Activated naive CD4-positive, alpha-beta T cell treated with anti-CD3 and anti-CD28 coated beads, Interleukin-2, amount 50 U/mL, for 24 hours (primary cell): ENCODE measurements at regions not wholly inside any gene's neighbourhood (a gene's known extent, or its start where the extent isn't known, plus 50 kb on each side); places are given as distances from the start of the nearest gene placed in this dataset.

Experiments
- H3K27ac Mint-ChIP-seq: one replicate; pipeline ENCODE4 v1.8.0; 2021; ENCODE audit warnings: mild to moderate bottlenecking, mixed read lengths
- H3K27me3 Mint-ChIP-seq: one replicate; pipeline ENCODE4 v1.8.0; 2021; ENCODE audit warnings: mixed read lengths
- H3K36me3 Mint-ChIP-seq: one replicate; pipeline ENCODE4 v1.8.0; 2021; ENCODE audit warnings: mixed read lengths
- H3K4me1 Mint-ChIP-seq: one replicate; pipeline ENCODE4 v1.8.0; 2021; ENCODE audit warnings: mixed read lengths
- H3K4me3 Mint-ChIP-seq: one replicate; pipeline ENCODE4 v1.8.0; 2021; ENCODE audit warnings: mild to moderate bottlenecking, mixed read lengths
- H3K9me3 Mint-ChIP-seq: one replicate; pipeline ENCODE4 v1.8.0; 2021; ENCODE audit warnings: mixed read lengths

GRCh38 chrX:120021927-120022326 is 55.6 kb downstream of the RHOXF2B start:
- Mint-ChIP-seq H3K9me3 (no peaks in the 10 kb centered on the region), H3K27ac (no peak overlapping the region), H3K36me3 (no peaks in the 10 kb centered on the region), H3K4me1 (no peaks in the 10 kb centered on the region), H3K4me3 (no peak overlapping the region), H3K27me3 (peaks cover 12% of the 10 kb centered on the region)

- Mint-ChIP-seq H3K27ac (no peak overlapping the region), H3K36me3 (no peaks in the 10 kb centered on the region), H3K27me3 (peaks cover 11% of the 10 kb centered on the region), H3K4me1 (peaks cover 5% of the 10 kb centered on the region), H3K4me3 (no peak overlapping the region), H3K9me3 (no peaks in the 10 kb centered on the region)
These were observed 57.2 kb downstream of the RHOXF2B start for GRCh38 chrX:120020305-120020704.

- peaks cover 10% of the 10 kb centered on the region for H3K4me1 Mint-ChIP-seq
- H3K27me3 Mint-ChIP-seq = peaks cover 18% of the 10 kb centered on the region
- H3K27ac Mint-ChIP-seq = no peak overlapping the region
- H3K36me3 Mint-ChIP-seq = no peaks in the 10 kb centered on the region
- peak overlapping the region; percentile 63 for H3K4me3 Mint-ChIP-seq
- no peaks in the 10 kb centered on the region for H3K9me3 Mint-ChIP-seq
These were observed 61.4 kb downstream of the RHOXF2B start for GRCh38 chrX:120016068-120016441.

- Mint-ChIP-seq H3K4me1 (peaks cover 10% of the 10 kb centered on the region), H3K27ac (no peak overlapping the region), H3K36me3 (no peaks in the 10 kb centered on the region), H3K4me3 (peak overlapping the region; percentile 63), H3K9me3 (no peaks in the 10 kb centered on the region), H3K27me3 (peaks cover 20% of the 10 kb centered on the region)
These were observed 62.1 kb downstream of the RHOXF2B start for GRCh38 chrX:120015145-120016067.

- no peak overlapping the region for H3K27ac Mint-ChIP-seq
- peaks cover 10% of the 10 kb centered on the region for H3K4me1 Mint-ChIP-seq
- peak overlapping the region; percentile 63 for H3K4me3 Mint-ChIP-seq
- H3K27me3 Mint-ChIP-seq = peaks cover 18% of the 10 kb centered on the region
- H3K9me3 Mint-ChIP-seq = no peaks in the 10 kb centered on the region
- no peaks in the 10 kb centered on the region for H3K36me3 Mint-ChIP-seq
These were observed 62.9 kb downstream of the RHOXF2B start for GRCh38 chrX:120014354-120015130.

- Mint-ChIP-seq H3K4me3 (no peak overlapping the region), H3K36me3 (no peaks in the 10 kb centered on the region), H3K4me1 (peaks cover 16% of the 10 kb centered on the region), H3K27ac (no peak overlapping the region), H3K9me3 (no peaks in the 10 kb centered on the region), H3K27me3 (peaks cover 30% of the 10 kb centered on the region)
These were observed 58.2 kb upstream of the NKAP start for GRCh38 chrX:120001787-120002186.

- no peaks in the 10 kb centered on the region for H3K9me3 Mint-ChIP-seq
- peaks cover 36% of the 10 kb centered on the region for H3K27me3 Mint-ChIP-seq
- peak overlapping the region; percentile 80 for H3K4me3 Mint-ChIP-seq
These were observed 57.1 kb upstream of the NKAP start for GRCh38 chrX:120000490-120001246.

GRCh38 chrX:119999087-119999634 is 55.6 kb upstream of the NKAP start:
- Mint-ChIP-seq H3K4me1 (peaks cover 16% of the 10 kb centered on the region), H3K27me3 (peaks cover 39% of the 10 kb centered on the region), H3K27ac (no peak overlapping the region), H3K9me3 (no peaks in the 10 kb centered on the region), H3K36me3 (no peaks in the 10 kb centered on the region), H3K4me3 (peak overlapping the region; percentile 23)

More at GRCh38 chrX:120000490-120001246, 57.1 kb upstream of the NKAP start:
- peaks cover 16% of the 10 kb centered on the region for H3K4me1 Mint-ChIP-seq
- H3K36me3 Mint-ChIP-seq = no peaks in the 10 kb centered on the region
- H3K27ac Mint-ChIP-seq = no peak overlapping the region

GRCh38 chrX:119997570-119997969 is 54.0 kb upstream of the NKAP start:
- Mint-ChIP-seq H3K27me3 (peaks cover 43% of the 10 kb centered on the region), H3K4me3 (no peak overlapping the region), H3K36me3 (no peaks in the 10 kb centered on the region), H3K4me1 (peaks cover 16% of the 10 kb centered on the region), H3K27ac (no peak overlapping the region), H3K9me3 (no peaks in the 10 kb centered on the region)

GRCh38 chrX:119996600-119997524 is 53.3 kb upstream of the NKAP start:
- Mint-ChIP-seq H3K27me3 (peaks cover 40% of the 10 kb centered on the region), H3K4me3 (no peak overlapping the region), H3K27ac (no peak overlapping the region), H3K4me1 (peaks cover 16% of the 10 kb centered on the region), H3K9me3 (no peaks in the 10 kb centered on the region), H3K36me3 (no peaks in the 10 kb centered on the region)

- Mint-ChIP-seq H3K4me1 (peaks cover 19% of the 10 kb centered on the region), H3K4me3 (no peak overlapping the region), H3K27me3 (peaks cover 39% of the 10 kb centered on the region), H3K36me3 (no peaks in the 10 kb centered on the region), H3K27ac (no peak overlapping the region), H3K9me3 (no peaks in the 10 kb centered on the region)
These were observed 52.5 kb upstream of the NKAP start for GRCh38 chrX:119996069-119996468.
